DND-41 (cell line): ENCODE measurements at regions not wholly inside any gene's neighbourhood (a gene's known extent, or its start where the extent isn't known, plus 50 kb on each side); places are given as distances from the start of the nearest gene placed in this dataset.

Source experiments
- CTCF ChIP-seq: IDR thresholded peaks from 2 replicates; pipeline ENCODE4 v1.5.1; 2012; ENCODE audit warnings: borderline replicate concordance, low read length, moderate library complexity, mild to moderate bottlenecking; ENCODE audit not compliant: poor library complexity, severe bottlenecking; ENCODE audit errors: extremely low read depth
- EZH2 ChIP-seq: IDR thresholded peaks from 3 replicates; pipeline ENCODE4 v1.6.1; 2012; ENCODE audit warnings: borderline replicate concordance, low read depth, mild to moderate bottlenecking, moderate library complexity, low read length, inconsistent platforms; ENCODE audit not compliant: severe bottlenecking

DNA sequence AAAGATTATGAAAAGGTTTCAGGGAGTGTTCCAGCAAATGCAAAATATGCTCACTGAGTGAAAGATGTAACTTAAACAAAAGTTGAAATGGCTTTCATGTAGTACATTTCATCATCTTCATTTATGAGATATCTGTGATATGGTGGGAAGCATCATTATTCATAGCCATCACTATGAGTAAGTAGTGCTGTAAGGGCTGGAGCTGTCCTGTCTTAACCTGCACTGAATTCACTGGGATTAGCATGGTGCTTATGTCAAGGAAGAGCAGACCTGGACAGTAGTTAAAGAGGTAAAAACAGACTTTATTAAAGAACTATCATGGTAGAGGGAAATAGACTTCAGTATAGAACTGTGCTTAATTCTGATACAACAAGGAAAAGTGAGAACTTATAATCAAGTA is 1347.3 kb downstream of the RPA4 start:
- no peak for TF ChIP-seq CTCF
- TF ChIP-seq EZH2, result no peak
